Activated naive CD8-positive, alpha-beta T cell treated with anti-CD3 and anti-CD28 coated beads, Interleukin-2, amount 10 ng/mL, durations not matched to agents 7 days and 5 days (primary cell): ENCODE measurements at regions not wholly inside any gene's neighbourhood (a gene's known extent, or its start where the extent isn't known, plus 50 kb on each side); places are given as distances from the start of the nearest gene placed in this dataset.

Source experiments
- ATAC-seq: fragments of 150-1000 bp; cut with Tn5 transposase; one replicate; pipeline ENCODE4 v1.10.0; 2021; ENCODE audit warnings: low read depth, moderate library complexity
- POLR2A ChIA-PET: fragments of 350-600 bp; sonication (Branson Sonifier 250); formaldehyde crosslinking; loops from one replicate; lab custom pipeline; 2021; ENCODE audit warnings: antibody characterized with exemption; lab: Charles Lee
- DNase-seq: peaks from one replicate; pipeline ENCODE4 v3.0.0; 2021
- H3K27ac Mint-ChIP-seq: one replicate; pipeline ENCODE4 v1.8.0; 2022; ENCODE audit warnings: mild to moderate bottlenecking, mixed read lengths
- H3K27me3 Mint-ChIP-seq: one replicate; pipeline ENCODE4 v1.8.0; 2022; ENCODE audit warnings: mild to moderate bottlenecking, moderate library complexity, mixed read lengths
- H3K36me3 Mint-ChIP-seq: one replicate; pipeline ENCODE4 v1.8.0; 2021; ENCODE audit warnings: mild to moderate bottlenecking, mixed read lengths
- H3K4me1 Mint-ChIP-seq: one replicate; pipeline ENCODE4 v1.8.0; 2021; ENCODE audit warnings: mixed read lengths
- H3K4me3 Mint-ChIP-seq: one replicate; pipeline ENCODE4 v1.8.0; 2022; ENCODE audit warnings: mild to moderate bottlenecking, moderate library complexity, mixed read lengths
- H3K9me3 Mint-ChIP-seq: one replicate; pipeline ENCODE4 v1.8.0; 2021; ENCODE audit warnings: mixed read lengths

DNA sequence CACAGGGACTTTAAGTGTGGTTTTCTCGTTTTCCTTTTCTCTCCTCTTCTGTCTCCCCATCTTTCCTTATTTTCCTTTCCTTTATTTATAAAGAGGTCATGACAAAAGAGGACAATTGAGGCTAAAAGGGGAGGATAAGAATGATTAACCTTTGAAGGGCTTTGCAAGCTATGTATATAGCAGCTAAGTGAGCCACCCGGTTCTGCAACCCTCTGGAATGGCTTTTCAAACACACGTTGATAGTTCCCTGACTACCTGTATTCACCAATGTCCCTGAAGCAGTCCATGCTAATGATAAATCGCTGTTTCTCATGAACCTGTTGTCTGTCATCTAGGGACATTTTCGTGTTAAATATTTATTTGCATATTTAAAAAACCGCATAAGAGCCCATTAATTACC lies 124.4 kb upstream of the RALGAPA2 start:
- Mint-ChIP-seq H3K27ac (no peak overlapping the region), H3K4me1 (peaks cover 3% of the 10 kb centered on the region), H3K27me3 (peaks cover 21% of the 10 kb centered on the region), H3K9me3 (no peaks in the 10 kb centered on the region), H3K36me3 (no peaks in the 10 kb centered on the region), H3K4me3 (no peak overlapping the region)
- ATAC-seq (no peak), DNase-seq (no peak)
- POLR2A ChIA-PET: no interaction called here

DNA sequence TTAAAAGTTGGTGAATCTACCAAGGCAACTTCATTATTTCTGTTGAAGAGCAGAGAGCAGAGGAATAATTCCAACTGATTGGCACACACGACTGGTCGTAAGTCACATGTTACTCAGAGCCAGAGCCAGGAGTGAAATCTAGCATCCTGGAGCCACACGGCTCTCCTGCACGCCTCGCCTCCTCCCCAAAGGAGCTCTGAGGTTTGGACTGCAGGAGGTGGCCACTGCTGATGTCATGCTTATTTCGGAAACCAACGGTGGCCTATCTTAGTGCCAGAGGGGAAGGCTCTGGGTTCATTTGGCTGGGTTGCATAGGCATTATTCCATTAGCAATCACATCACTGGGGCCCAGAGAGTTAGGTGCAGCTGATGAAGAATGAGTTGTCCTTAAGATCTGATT lies 123.5 kb upstream of the RALGAPA2 start:
- Mint-ChIP-seq H3K27ac (no peak overlapping the region), H3K4me1 (peaks cover 3% of the 10 kb centered on the region), H3K27me3 (peaks cover 21% of the 10 kb centered on the region), H3K9me3 (no peaks in the 10 kb centered on the region), H3K36me3 (no peaks in the 10 kb centered on the region), H3K4me3 (no peak overlapping the region)
- no peak for ATAC-seq
- POLR2A ChIA-PET: no interaction called here
- no peak for DNase-seq

DNA sequence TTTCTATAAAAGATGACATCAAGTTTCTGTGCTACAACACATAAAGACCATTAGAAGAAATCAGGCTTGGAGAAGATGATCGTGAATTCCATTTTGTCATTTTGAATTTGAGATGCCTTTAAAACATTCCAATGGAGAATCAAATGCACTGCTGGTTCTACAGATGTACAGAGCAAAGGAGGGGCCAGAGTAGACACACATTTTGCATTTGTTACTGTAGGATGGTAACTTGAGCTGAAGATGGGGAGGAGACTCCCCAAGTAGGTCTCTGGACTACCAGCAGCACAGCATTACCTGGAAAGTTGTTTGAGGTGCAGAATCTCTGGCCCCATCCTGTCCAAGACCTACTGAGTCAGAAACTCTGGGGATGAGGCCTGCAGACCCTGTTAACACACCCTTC lies 121.6 kb upstream of the RALGAPA2 start:
- DNase-seq: no peak
- ATAC-seq: no peak
- POLR2A ChIA-PET: no interaction called here
- no peak overlapping the region for H3K27ac Mint-ChIP-seq
- H3K27me3 Mint-ChIP-seq: peaks cover 12% of the 10 kb centered on the region
- no peaks in the 10 kb centered on the region for H3K36me3 Mint-ChIP-seq
- no peaks in the 10 kb centered on the region for H3K9me3 Mint-ChIP-seq
- H3K4me1 Mint-ChIP-seq: peaks cover 3% of the 10 kb centered on the region
- H3K4me3 Mint-ChIP-seq: no peak overlapping the region

DNA sequence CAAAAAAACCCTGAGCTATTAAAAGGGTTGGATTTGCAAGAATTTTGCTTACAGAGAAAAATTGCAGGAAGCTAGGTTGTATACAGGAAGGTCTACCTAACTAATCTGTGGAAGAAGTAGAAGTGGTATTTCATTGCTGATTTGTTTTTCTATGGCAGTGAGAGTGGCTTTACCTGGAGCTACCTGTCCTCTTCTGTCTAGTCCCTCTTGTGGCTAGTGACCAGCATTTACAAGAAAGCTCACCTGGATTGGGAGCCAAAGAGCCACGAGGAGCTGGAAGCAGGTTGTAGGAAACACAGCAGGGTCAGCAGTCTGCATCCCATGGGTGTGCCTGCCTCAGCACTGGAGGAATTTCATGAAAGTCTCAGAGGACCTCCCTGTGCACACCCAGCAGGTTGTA lies 120.3 kb upstream of the RALGAPA2 start:
- Mint-ChIP-seq H3K27ac (no peak overlapping the region), H3K4me1 (peaks cover 3% of the 10 kb centered on the region), H3K4me3 (no peak overlapping the region), H3K36me3 (no peaks in the 10 kb centered on the region), H3K9me3 (no peaks in the 10 kb centered on the region), H3K27me3 (peaks cover 9% of the 10 kb centered on the region)
- no peak for ATAC-seq
- no peak for DNase-seq
- POLR2A ChIA-PET: no interaction called here

DNA sequence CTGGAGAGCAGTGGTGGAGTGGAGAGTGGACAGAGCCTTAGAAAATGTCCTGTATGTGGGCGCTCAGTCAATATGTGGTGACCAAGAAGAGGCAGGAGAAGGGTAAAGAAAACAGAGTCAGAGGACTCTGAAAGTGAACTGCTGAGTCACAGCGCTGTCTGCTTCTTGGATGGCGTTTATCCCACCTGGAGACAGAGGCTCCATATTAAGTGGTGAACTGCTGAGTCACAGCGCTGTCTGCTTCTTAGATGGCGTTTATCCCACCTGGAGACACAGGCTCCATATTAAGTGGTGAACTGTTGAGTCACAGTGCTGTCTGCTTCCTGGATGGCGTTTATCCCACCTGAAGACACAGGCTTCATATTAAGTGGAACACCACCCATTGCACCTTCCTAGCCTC lies 119.3 kb upstream of the RALGAPA2 start:
- no peaks in the 10 kb centered on the region for H3K9me3 Mint-ChIP-seq
- no peaks in the 10 kb centered on the region for H3K4me1 Mint-ChIP-seq
- H3K27me3 Mint-ChIP-seq: peaks cover 11% of the 10 kb centered on the region
- H3K4me3 Mint-ChIP-seq: no peak overlapping the region
- POLR2A ChIA-PET: no interaction called here
- ATAC-seq (no peak), DNase-seq (no peak)
- no peaks in the 10 kb centered on the region for H3K36me3 Mint-ChIP-seq
- H3K27ac Mint-ChIP-seq: no peak overlapping the region

DNA sequence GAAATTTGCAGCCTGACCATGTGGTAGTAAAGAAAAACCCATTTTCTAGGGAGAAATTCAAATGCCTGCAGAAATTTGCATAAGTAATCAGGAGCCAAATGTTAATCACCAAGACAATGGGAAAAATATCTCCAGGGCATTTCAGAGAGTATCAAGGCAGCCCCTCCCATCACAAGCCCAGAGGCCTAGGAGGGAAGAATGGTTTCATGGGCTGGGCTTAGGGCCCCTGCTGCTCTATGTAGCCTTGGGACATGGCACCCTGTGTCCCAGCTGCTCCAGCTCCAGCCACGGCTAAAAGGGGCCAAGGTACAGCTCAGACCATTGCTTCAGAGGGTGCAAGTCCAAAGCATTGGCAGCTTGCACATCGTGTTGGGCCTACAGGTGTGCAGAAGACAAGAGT lies 117.2 kb upstream of the RALGAPA2 start:
- Mint-ChIP-seq H3K36me3 (no peaks in the 10 kb centered on the region), H3K9me3 (no peaks in the 10 kb centered on the region), H3K4me1 (no peaks in the 10 kb centered on the region), H3K27me3 (peaks cover 7% of the 10 kb centered on the region), H3K4me3 (no peak overlapping the region), H3K27ac (no peak overlapping the region)
- ATAC-seq (no peak), DNase-seq (no peak)
- POLR2A ChIA-PET: no interaction called here

DNA sequence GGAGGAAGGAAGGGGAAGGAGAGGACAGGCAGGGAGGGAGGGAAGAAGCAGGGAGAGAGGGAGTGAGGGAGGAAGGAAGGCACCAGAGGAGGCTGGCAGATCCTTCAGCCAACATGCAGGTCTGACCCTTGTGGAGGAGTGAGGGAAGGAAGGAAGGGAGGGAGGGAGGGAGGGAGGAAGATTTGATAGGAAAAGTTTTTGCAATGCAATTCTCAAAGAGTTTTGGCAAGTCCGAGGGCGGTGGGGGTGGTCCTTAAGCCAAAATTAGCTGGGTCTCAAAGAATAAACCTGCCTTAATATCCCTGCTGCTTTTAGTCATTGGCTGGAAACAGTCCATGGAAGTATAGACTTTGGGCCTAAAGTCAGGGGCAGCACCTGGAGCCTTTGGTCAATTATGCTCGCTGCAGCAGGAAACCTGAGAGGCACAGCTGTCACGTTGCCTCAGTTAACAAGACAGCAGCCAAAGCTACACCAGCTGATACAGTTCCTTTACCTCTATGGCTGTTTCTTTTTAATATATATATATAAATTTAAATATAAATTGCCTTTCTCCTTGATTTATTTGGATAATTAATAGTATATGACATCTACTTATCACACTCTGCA lies 115.7 kb upstream of the RALGAPA2 start:
- no peaks in the 10 kb centered on the region for H3K4me1 Mint-ChIP-seq
- H3K36me3 Mint-ChIP-seq: no peaks in the 10 kb centered on the region
- ATAC-seq: no peak
- H3K27ac Mint-ChIP-seq: no peak overlapping the region
- DNase-seq: no peak
- no peaks in the 10 kb centered on the region for H3K9me3 Mint-ChIP-seq
- H3K27me3 Mint-ChIP-seq: peaks cover 11% of the 10 kb centered on the region
- POLR2A ChIA-PET: no interaction called here
- no peak overlapping the region for H3K4me3 Mint-ChIP-seq

DNA sequence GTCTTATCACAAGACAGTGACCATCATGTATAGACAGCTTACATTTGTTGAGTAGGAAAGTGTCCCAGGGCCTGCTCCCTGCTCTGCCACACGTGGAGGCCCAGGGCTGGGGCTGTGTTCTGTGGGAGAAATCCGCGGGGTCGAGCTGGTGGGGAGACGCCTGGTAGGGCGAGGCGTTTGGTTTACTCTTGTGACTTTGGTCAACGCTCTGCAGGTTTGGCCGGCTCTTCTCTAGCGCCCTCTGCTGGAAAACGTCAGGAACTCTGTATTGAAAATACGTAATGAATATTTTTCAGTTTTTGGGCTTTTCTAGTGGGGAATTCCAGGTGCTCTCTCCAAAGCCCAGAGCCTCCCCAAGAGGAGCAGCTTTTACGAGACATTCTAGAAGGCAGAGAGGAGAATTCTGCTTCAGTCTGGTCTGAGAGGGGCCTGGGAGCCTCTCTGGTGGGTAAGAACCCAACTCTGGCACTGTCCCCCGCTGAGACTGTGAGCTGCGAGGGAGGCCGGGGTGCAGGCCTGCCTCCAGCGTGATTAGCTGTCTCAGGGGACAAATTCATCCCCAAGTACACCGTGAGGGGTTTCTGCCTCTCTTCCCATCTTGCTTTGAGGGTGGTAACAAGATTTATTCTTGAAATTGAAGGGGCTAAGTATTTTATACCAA lies 112.6 kb upstream of the RALGAPA2 start:
- no peak overlapping the region for H3K4me3 Mint-ChIP-seq
- ATAC-seq (peak; percentile 56), DNase-seq (peak; percentile 58)
- H3K9me3 Mint-ChIP-seq: no peaks in the 10 kb centered on the region
- H3K4me1 Mint-ChIP-seq: no peaks in the 10 kb centered on the region
- H3K27me3 Mint-ChIP-seq: peaks cover 21% of the 10 kb centered on the region
- H3K36me3 Mint-ChIP-seq: no peaks in the 10 kb centered on the region
- no peak overlapping the region for H3K27ac Mint-ChIP-seq
- POLR2A ChIA-PET: no interaction called here

DNA sequence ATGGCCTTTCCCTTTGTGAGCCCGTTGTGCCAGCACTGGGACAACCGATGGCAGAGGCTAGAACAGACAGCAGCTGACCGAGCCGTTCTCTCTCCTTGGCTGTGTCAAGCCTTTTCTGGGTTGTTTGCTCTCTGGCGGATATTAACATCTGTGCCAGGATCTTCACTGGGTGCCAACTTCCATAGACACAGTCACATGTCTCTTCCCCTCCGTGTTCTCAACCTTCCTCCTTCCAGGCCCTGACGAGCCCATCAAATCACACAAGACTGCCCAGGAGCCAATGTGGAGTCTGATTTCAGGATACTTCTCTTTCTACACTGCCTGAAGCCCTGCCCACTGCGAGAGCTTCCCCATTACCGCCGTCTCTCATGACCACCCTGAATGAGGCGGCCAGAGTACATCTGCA lies 111.0 kb upstream of the RALGAPA2 start:
- no peak for ATAC-seq
- POLR2A ChIA-PET: no interaction called here
- H3K36me3 Mint-ChIP-seq: no peaks in the 10 kb centered on the region
- no peak for DNase-seq
- H3K4me1 Mint-ChIP-seq: no peaks in the 10 kb centered on the region
- no peaks in the 10 kb centered on the region for H3K9me3 Mint-ChIP-seq
- H3K27ac Mint-ChIP-seq: no peak overlapping the region
- no peak overlapping the region for H3K4me3 Mint-ChIP-seq
- peaks cover 22% of the 10 kb centered on the region for H3K27me3 Mint-ChIP-seq

DNA sequence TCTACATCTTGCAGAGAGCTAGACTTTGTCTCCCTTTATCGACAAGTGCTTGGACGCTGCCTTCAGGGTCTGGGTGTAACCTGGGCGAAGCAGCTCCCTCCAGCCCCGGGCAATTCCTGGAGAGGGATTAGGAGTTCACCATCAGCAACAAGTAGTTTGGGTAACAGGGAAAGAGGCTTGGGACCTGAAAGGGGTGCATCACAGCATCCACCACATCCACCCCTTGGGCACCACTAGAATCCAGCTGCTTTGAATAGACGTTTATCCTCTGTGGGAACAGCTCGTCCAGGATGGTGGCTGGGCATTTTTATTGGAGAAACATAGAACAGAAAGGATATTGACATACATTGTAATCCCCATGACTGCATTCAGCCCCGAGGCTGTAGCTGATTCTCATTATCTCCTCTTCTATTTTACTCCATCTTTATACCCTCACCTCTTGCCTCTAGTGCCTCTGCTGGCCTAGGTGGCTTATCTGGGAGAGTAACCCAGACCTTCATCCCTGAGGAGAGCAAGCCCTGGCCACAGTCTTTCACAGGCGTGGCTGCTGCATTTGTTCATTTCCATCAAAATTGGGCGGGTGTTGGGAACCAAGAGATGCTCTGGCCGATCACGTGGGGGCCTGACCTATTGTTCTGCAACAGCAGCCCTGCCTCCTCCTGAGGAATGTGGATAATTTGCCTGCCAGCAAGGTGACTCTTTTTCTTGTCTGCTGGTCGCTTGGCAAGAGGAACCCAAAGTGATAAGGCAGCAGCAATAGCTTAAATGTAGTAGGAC lies 109.2 kb upstream of the RALGAPA2 start:
- POLR2A ChIA-PET: no interaction called here
- DNase-seq: no peak
- Mint-ChIP-seq H3K4me1 (peaks cover 1% of the 10 kb centered on the region), H3K27me3 (peaks cover 22% of the 10 kb centered on the region), H3K27ac (no peak overlapping the region), H3K4me3 (no peak overlapping the region), H3K36me3 (no peaks in the 10 kb centered on the region), H3K9me3 (no peaks in the 10 kb centered on the region)
- ATAC-seq: no peak

DNA sequence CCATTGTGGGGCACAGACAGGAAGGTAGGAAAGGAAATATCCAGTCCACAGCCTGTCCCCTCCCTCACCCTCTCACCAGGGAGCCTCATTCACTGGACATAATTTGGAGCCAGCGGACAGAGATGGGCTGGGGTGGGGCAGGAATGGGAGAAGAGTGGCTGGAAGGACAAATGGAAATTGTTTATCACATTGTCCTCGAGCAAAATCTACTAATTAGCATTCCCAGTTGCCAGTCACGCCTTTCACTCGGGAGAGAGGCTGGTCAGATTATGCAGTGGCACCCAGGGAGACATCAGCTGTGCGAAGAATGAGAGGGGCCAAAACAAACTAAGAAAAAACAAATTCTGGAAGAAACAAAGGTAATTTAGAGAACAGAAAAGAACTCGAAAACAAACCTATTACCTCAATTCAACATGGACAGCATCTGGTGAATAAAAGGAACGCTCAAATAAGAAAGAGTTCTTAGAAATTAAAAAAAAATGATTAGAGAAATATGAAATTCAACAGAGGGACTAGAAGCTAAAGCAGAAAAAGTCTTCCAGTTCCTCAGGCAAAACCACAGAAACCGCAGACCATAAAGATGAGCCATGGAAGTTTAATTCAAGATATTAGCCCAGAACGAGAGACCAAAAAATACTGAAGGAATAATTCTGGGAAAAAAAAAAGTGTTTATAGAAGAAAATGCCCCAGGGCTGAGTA lies 108.5 kb upstream of the RALGAPA2 start:
- Mint-ChIP-seq H3K4me3 (no peak overlapping the region), H3K36me3 (no peaks in the 10 kb centered on the region), H3K4me1 (peaks cover 2% of the 10 kb centered on the region), H3K9me3 (no peaks in the 10 kb centered on the region), H3K27me3 (peaks cover 19% of the 10 kb centered on the region), H3K27ac (no peak overlapping the region)
- ATAC-seq (no peak), DNase-seq (no peak)
- POLR2A ChIA-PET: no interaction called here

DNA sequence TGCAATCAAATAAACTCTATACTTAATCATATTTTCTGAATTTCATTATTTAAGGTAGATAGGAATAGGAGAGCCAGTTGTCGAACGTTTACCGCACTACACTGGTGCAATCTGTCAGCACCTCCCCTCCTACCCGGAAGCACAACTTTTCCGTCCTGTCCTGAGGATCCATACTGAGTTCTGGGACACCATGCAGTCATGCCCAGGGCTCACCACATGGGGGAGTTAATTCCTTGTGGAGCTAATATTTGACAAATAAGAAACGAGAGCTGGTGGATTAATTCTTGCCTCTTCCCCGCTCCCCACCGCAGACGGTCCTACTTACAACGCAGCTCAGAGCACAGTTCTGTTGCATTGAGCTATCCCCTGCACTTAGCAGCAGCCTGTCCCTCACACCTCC lies 107.7 kb upstream of the RALGAPA2 start:
- H3K27ac Mint-ChIP-seq: no peak overlapping the region
- no peaks in the 10 kb centered on the region for H3K9me3 Mint-ChIP-seq
- peaks cover 2% of the 10 kb centered on the region for H3K4me1 Mint-ChIP-seq
- no peaks in the 10 kb centered on the region for H3K36me3 Mint-ChIP-seq
- H3K27me3 Mint-ChIP-seq: peaks cover 19% of the 10 kb centered on the region
- no peak overlapping the region for H3K4me3 Mint-ChIP-seq
- POLR2A ChIA-PET: no interaction called here
- ATAC-seq (no peak), DNase-seq (no peak)

DNA sequence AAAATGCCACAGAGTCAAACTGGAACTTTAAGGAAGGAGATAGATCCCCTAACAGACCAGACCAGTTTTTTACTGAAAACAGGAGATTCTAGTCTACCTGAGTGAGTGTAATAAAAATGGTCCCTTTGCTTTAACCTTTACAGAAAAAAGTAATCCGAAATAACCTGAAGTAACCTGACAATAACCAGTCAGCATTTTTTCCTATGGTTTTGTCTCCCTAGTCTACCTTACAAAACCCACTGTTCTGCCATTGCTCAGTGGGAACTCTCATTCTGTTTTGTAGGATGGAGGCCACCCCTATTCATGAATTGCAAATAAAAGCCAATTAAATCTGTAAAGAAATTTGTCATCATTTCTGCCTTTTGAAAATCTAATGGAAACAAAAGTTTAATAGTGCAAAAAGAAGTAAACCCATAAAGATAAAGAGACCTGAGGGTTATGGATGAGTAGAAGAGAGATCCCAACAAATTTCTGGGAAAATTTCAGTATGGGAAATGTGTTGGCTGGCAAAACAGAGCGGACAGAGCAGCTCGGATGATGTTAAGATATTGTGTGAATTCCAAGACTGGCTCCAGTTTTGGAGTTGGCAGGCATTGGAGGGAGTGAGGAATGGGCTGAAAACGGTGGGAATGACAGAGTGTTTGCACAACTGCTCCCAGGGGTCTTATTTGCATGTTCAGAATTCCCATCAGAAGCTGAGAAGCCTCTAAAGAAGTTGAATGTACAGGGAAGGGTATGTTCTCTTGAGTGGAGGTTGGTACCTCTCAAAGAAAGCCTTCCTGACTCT lies 104.7 kb upstream of the RALGAPA2 start:
- H3K4me3 Mint-ChIP-seq: no peak overlapping the region
- peaks cover 2% of the 10 kb centered on the region for H3K4me1 Mint-ChIP-seq
- H3K27ac Mint-ChIP-seq: no peak overlapping the region
- H3K36me3 Mint-ChIP-seq: no peaks in the 10 kb centered on the region
- DNase-seq: no peak
- ATAC-seq: no peak
- H3K9me3 Mint-ChIP-seq: no peaks in the 10 kb centered on the region
- peaks cover 22% of the 10 kb centered on the region for H3K27me3 Mint-ChIP-seq
- POLR2A ChIA-PET: no interaction called here
